ENCODE measurements at regions not wholly inside any gene's neighbourhood (a gene's known extent, or its start where the extent isn't known, plus 50 kb on each side); places are given as distances from the start of the nearest gene placed in this dataset.
A peak's percentile ranks its signal among the peaks of the same experiment; 100 is the strongest.

GRCh38 chr4:22906045-22906444 lies 213.3 kb downstream of the GBA3 start:
- Histone ChIP-seq H2AFZ (ENCODE audit: low read length) (no peak overlapping the region), H3K36me3 (ENCODE audit: insufficient read depth, low read length) (no peaks in the 10 kb centered on the region), H3K9me3 (ENCODE audit: low read length) (no peaks in the 10 kb centered on the region), H3K27ac (ENCODE audit: low read length) (no peak overlapping the region), H3K79me2 (ENCODE audit: low read length) (no peaks in the 10 kb centered on the region), H3K4me2 (ENCODE audit: low read depth, low read length, poor library complexity, severe bottlenecking) (no peak overlapping the region), H3K4me1 (ENCODE audit: low read length) (no peaks in the 10 kb centered on the region), H3K27me3 (ENCODE audit: low read length) (no peaks in the 10 kb centered on the region), H3K9ac (ENCODE audit: low read length) (no peak overlapping the region), H3K9me2 (replicated peaks; ENCODE audit: insufficient read depth, low read length) (0 out of 2 replicates have a peak, but pooled peaks cover 3% of the 10 kb centered on the region), H3K4me3 (ENCODE audit: low read length) (no peak overlapping the region), H4K20me1 (ENCODE audit: insufficient read depth, low read depth, low read length) (no peaks in the 10 kb centered on the region)
- DNase-seq = no peak

GRCh38 chr4:22903913-22904312 lies 211.2 kb downstream of the GBA3 start:
- H3K9ac ChIP-seq (ENCODE audit: low read length) = no peak overlapping the region
- no peaks in the 10 kb centered on the region for H3K36me3 ChIP-seq (ENCODE audit: insufficient read depth, low read length)
- H3K4me3 ChIP-seq (ENCODE audit: low read length) = no peak overlapping the region
- DNase-seq = no peak
- no peaks in the 10 kb centered on the region for H4K20me1 ChIP-seq (ENCODE audit: insufficient read depth, low read depth, low read length)
- H3K4me1 ChIP-seq (ENCODE audit: low read length) = no peaks in the 10 kb centered on the region
- H3K4me2 ChIP-seq (ENCODE audit: low read depth, low read length, poor library complexity, severe bottlenecking) = no peak overlapping the region
- H3K9me3 ChIP-seq (ENCODE audit: low read length) = no peaks in the 10 kb centered on the region
- H3K79me2 ChIP-seq (ENCODE audit: low read length) = no peaks in the 10 kb centered on the region
- H3K9me2 ChIP-seq (replicated peaks; ENCODE audit: insufficient read depth, low read length) = no peaks in the 10 kb centered on the region
- H3K27ac ChIP-seq (ENCODE audit: low read length) = no peak overlapping the region
- H3K27me3 ChIP-seq (ENCODE audit: low read length) = no peaks in the 10 kb centered on the region
- H2AFZ ChIP-seq (ENCODE audit: low read length) = no peak overlapping the region

- Histone ChIP-seq H4K20me1 (ENCODE audit: insufficient read depth, low read depth, low read length) (no peaks in the 10 kb centered on the region), H3K9me2 (replicated peaks; ENCODE audit: insufficient read depth, low read length) (no peaks in the 10 kb centered on the region), H3K27me3 (ENCODE audit: low read length) (no peaks in the 10 kb centered on the region), H3K79me2 (ENCODE audit: low read length) (no peaks in the 10 kb centered on the region), H3K27ac (ENCODE audit: low read length) (no peak overlapping the region), H3K9me3 (ENCODE audit: low read length) (no peaks in the 10 kb centered on the region), H2AFZ (ENCODE audit: low read length) (no peak overlapping the region), H3K4me1 (ENCODE audit: low read length) (no peaks in the 10 kb centered on the region), H3K9ac (ENCODE audit: low read length) (no peak overlapping the region), H3K4me3 (ENCODE audit: low read length) (no peak overlapping the region), H3K36me3 (ENCODE audit: insufficient read depth, low read length) (no peaks in the 10 kb centered on the region), H3K4me2 (ENCODE audit: low read depth, low read length, poor library complexity, severe bottlenecking) (no peak overlapping the region)
- DNase-seq = no peak
Observed at GRCh38 chr4:22901631-22902030, 208.9 kb downstream of the GBA3 start.

GRCh38 chr4:22900876-22901275 lies 208.1 kb downstream of the GBA3 start:
- H3K4me3 ChIP-seq (ENCODE audit: low read length) = no peak overlapping the region

GRCh38 chr4:22897520-22898108 lies 204.9 kb downstream of the GBA3 start:
- Histone ChIP-seq H3K4me2 (ENCODE audit: low read depth, low read length, poor library complexity, severe bottlenecking) (no peak overlapping the region), H4K20me1 (ENCODE audit: insufficient read depth, low read depth, low read length) (no peaks in the 10 kb centered on the region), H3K36me3 (ENCODE audit: insufficient read depth, low read length) (no peaks in the 10 kb centered on the region), H2AFZ (ENCODE audit: low read length) (no peak overlapping the region), H3K9ac (ENCODE audit: low read length) (no peak overlapping the region), H3K79me2 (ENCODE audit: low read length) (no peaks in the 10 kb centered on the region), H3K27ac (ENCODE audit: low read length) (no peak overlapping the region), H3K9me2 (replicated peaks; ENCODE audit: insufficient read depth, low read length) (no peaks in the 10 kb centered on the region), H3K27me3 (ENCODE audit: low read length) (no peaks in the 10 kb centered on the region), H3K4me1 (ENCODE audit: low read length) (no peaks in the 10 kb centered on the region), H3K4me3 (ENCODE audit: low read length) (no peak overlapping the region), H3K9me3 (ENCODE audit: low read length) (no peaks in the 10 kb centered on the region)
- DNase-seq = peak; percentile 62

More at GRCh38 chr4:22900876-22901275, 208.1 kb downstream of the GBA3 start:
- H3K79me2 ChIP-seq (ENCODE audit: low read length) = no peaks in the 10 kb centered on the region
- no peak overlapping the region for H3K9ac ChIP-seq (ENCODE audit: low read length)
- H3K27me3 ChIP-seq (ENCODE audit: low read length) = no peaks in the 10 kb centered on the region
- no peaks in the 10 kb centered on the region for H3K9me3 ChIP-seq (ENCODE audit: low read length)
- H3K4me2 ChIP-seq (ENCODE audit: low read depth, low read length, poor library complexity, severe bottlenecking) = no peak overlapping the region
- no peaks in the 10 kb centered on the region for H3K9me2 ChIP-seq (replicated peaks; ENCODE audit: insufficient read depth, low read length)
- no peak overlapping the region for H2AFZ ChIP-seq (ENCODE audit: low read length)
- no peak for DNase-seq
- H3K4me1 ChIP-seq (ENCODE audit: low read length) = no peaks in the 10 kb centered on the region
- no peak overlapping the region for H3K27ac ChIP-seq (ENCODE audit: low read length)
- H3K36me3 ChIP-seq (ENCODE audit: insufficient read depth, low read length) = no peaks in the 10 kb centered on the region
- no peaks in the 10 kb centered on the region for H4K20me1 ChIP-seq (ENCODE audit: insufficient read depth, low read depth, low read length)

GRCh38 chr4:22895482-22895881 lies 202.7 kb downstream of the GBA3 start:
- no peak overlapping the region for H3K9ac ChIP-seq (ENCODE audit: low read length)
- no peak overlapping the region for H3K4me2 ChIP-seq (ENCODE audit: low read depth, low read length, poor library complexity, severe bottlenecking)
- H3K4me1 ChIP-seq (ENCODE audit: low read length) = no peaks in the 10 kb centered on the region

GRCh38 chr4:22884157-22884556 lies 191.4 kb downstream of the GBA3 start:
- Histone ChIP-seq H3K27ac (ENCODE audit: low read length) (no peak overlapping the region), H3K9ac (ENCODE audit: low read length) (no peak overlapping the region), H3K36me3 (ENCODE audit: insufficient read depth, low read length) (no peaks in the 10 kb centered on the region), H3K4me3 (ENCODE audit: low read length) (no peak overlapping the region), H3K9me3 (ENCODE audit: low read length) (no peaks in the 10 kb centered on the region), H4K20me1 (ENCODE audit: insufficient read depth, low read depth, low read length) (no peaks in the 10 kb centered on the region), H3K79me2 (ENCODE audit: low read length) (no peaks in the 10 kb centered on the region), H3K4me1 (ENCODE audit: low read length) (no peaks in the 10 kb centered on the region), H3K9me2 (replicated peaks; ENCODE audit: insufficient read depth, low read length) (0 out of 2 replicates have a peak, but pooled peaks cover 4% of the 10 kb centered on the region), H3K4me2 (ENCODE audit: low read depth, low read length, poor library complexity, severe bottlenecking) (no peak overlapping the region), H2AFZ (ENCODE audit: low read length) (no peak overlapping the region), H3K27me3 (ENCODE audit: low read length) (no peaks in the 10 kb centered on the region)
- DNase-seq = no peak

More at GRCh38 chr4:22895482-22895881, 202.7 kb downstream of the GBA3 start:
- Histone ChIP-seq H3K27ac (ENCODE audit: low read length) (no peak overlapping the region), H4K20me1 (ENCODE audit: insufficient read depth, low read depth, low read length) (no peaks in the 10 kb centered on the region), H3K4me3 (ENCODE audit: low read length) (no peak overlapping the region), H3K36me3 (ENCODE audit: insufficient read depth, low read length) (no peaks in the 10 kb centered on the region), H2AFZ (ENCODE audit: low read length) (no peak overlapping the region), H3K9me2 (replicated peaks; ENCODE audit: insufficient read depth, low read length) (no peaks in the 10 kb centered on the region), H3K79me2 (ENCODE audit: low read length) (no peaks in the 10 kb centered on the region), H3K9me3 (ENCODE audit: low read length) (no peaks in the 10 kb centered on the region), H3K27me3 (ENCODE audit: low read length) (no peaks in the 10 kb centered on the region)
- DNase-seq = no peak

GRCh38 chr4:22881411-22881810 lies 188.7 kb downstream of the GBA3 start:
- no peaks in the 10 kb centered on the region for H3K36me3 ChIP-seq (ENCODE audit: insufficient read depth, low read length)
- no peaks in the 10 kb centered on the region for H3K4me1 ChIP-seq (ENCODE audit: low read length)
- H3K9ac ChIP-seq (ENCODE audit: low read length) = no peak overlapping the region
- 0 out of 2 replicates have a peak, but pooled peaks cover 4% of the 10 kb centered on the region for H3K9me2 ChIP-seq (replicated peaks; ENCODE audit: insufficient read depth, low read length)
- no peaks in the 10 kb centered on the region for H3K27me3 ChIP-seq (ENCODE audit: low read length)
- H3K9me3 ChIP-seq (ENCODE audit: low read length) = no peaks in the 10 kb centered on the region
- no peak for DNase-seq
- H3K27ac ChIP-seq (ENCODE audit: low read length) = no peak overlapping the region
- no peak overlapping the region for H3K4me3 ChIP-seq (ENCODE audit: low read length)
- no peak overlapping the region for H3K4me2 ChIP-seq (ENCODE audit: low read depth, low read length, poor library complexity, severe bottlenecking)
- no peaks in the 10 kb centered on the region for H4K20me1 ChIP-seq (ENCODE audit: insufficient read depth, low read depth, low read length)
- no peaks in the 10 kb centered on the region for H3K79me2 ChIP-seq (ENCODE audit: low read length)
- no peak overlapping the region for H2AFZ ChIP-seq (ENCODE audit: low read length)
